PFSK-1 (cell line): ENCODE measurements at regions not wholly inside any gene's neighbourhood (a gene's known extent, or its start where the extent isn't known, plus 50 kb on each side); places are given as distances from the start of the nearest gene placed in this dataset.

Source experiments
- REST ChIP-seq, 2 experiments: IDR thresholded peaks; 2 replicates each; pipeline versions ENCODE4 v1.6.1 to v1.8.0; 2011 to 2012; ENCODE audit warnings: low read depth in 2 of 2, low read length in 2 of 2, control low read depth in 1 of 2, inconsistent platforms in 1 of 2, mild to moderate bottlenecking in 1 of 2, moderate library complexity in 1 of 2; ENCODE audit not compliant: insufficient read depth in 1 of 2
- TAF1 ChIP-seq: IDR thresholded peaks from 2 replicates; pipeline ENCODE4 v1.6.1; 2012; ENCODE audit warnings: low read length, control low read depth, borderline replicate concordance; ENCODE audit not compliant: insufficient read depth

GRCh38 chr1:219521325-219521724 is 91.6 kb downstream of the ZC3H11B start:
- TF ChIP-seq TAF1 (no peak), REST (IDR thresholded peaks at IDR 0.05; ENCODE audit: insufficient read depth in 1 of 2, low read depth in 2 of 2, low read length in 2 of 2) (no peak)
